PC-9 (cell line): ENCODE measurements at regions not wholly inside any gene's neighbourhood (a gene's known extent, or its start where the extent isn't known, plus 50 kb on each side); places are given as distances from the start of the nearest gene placed in this dataset.

Source experiments
- CTCF ChIP-seq: fragments of 200-600 bp; sonication (generic); conservative IDR thresholded peaks from 2 replicates; pipeline ENCODE4 v1.6.1; 2017; ENCODE audit warnings: mixed run types, antibody characterized with exemption, mild to moderate bottlenecking, moderate library complexity
- EZH2 ChIP-seq: fragments of 200-600 bp; sonication (generic); IDR thresholded peaks from 2 replicates; pipeline ENCODE4 v1.8.0; 2017; ENCODE audit warnings: antibody characterized with exemption, low read depth

DNA sequence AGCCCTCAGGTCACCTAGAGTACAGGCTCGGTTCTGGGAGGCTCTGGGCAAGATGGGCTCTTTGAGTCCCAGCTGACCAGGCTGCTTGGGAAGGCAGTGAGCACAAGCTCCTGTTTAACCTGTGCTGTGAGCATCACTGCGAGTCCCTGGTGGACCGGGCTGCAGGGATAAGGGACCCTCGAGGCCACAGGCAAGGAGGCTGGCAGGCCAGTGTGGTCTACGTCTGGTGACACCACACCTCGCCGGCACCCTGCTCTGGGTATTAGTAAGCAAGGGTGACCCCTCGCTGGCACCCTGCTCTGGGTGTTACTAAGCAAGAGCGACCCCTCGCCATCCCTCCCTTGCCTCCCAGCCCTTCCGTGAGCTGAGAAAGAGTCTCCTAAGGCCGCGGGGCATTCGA lies 125.9 kb upstream of the FOXD4L5 start:
- TF ChIP-seq CTCF, result no peak
- no peak for TF ChIP-seq EZH2
